HEK293 (cell line): ENCODE measurements at regions not wholly inside any gene's neighbourhood (a gene's known extent, or its start where the extent isn't known, plus 50 kb on each side); places are given as distances from the start of the nearest gene placed in this dataset.

ENCODE experiments used
- CTCF ChIP-seq: fragments of 450-650 bp; formaldehyde crosslinking; IDR thresholded peaks from 2 replicates; pipeline ENCODE4 v1.5.1; 2016; ENCODE audit warnings: missing biosample characterization, missing genetic modification characterization
- PBX3 ChIP-seq: sonication (generic); formaldehyde crosslinking; IDR thresholded peaks from 2 replicates; pipeline ENCODE4 v1.8.1; 2022; ENCODE audit warnings: mild to moderate bottlenecking, moderate library complexity, missing genetic modification reagents
- TRIM28 ChIP-seq: IDR thresholded peaks from 2 replicates; pipeline ENCODE4 v1.6.1; 2011; ENCODE audit warnings: low read length, control low read depth, borderline replicate concordance
- ZFP41 ChIP-seq: fragments of 450-650 bp; formaldehyde crosslinking; IDR thresholded peaks from 2 replicates; pipeline ENCODE4 v1.5.1; 2016; ENCODE audit warnings: missing biosample characterization, missing genetic modification characterization, borderline replicate concordance
- ZNF302 ChIP-seq: fragments of 450-650 bp; formaldehyde crosslinking; IDR thresholded peaks from 2 replicates; pipeline ENCODE4 v1.5.1; 2016; ENCODE audit warnings: missing biosample characterization, missing genetic modification characterization, low read depth

DNA sequence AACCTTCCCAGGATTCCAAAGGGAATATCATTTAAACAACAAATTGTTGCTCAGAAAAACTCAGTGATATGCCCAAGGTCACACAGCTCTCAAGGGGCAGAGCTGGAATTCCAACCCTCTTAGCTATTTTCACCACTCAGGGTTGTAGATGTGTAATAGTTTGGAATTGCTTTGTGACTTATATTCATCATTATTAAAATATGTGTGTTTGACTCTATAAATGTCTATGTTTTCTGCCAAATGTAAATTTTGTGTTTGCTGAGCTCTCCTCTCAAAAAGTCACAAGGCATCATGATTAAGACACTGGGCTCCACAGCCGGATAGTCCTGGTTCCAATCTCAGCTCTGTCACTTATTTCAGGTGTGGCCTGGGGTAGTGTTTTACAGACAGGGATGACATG lies 407.3 kb downstream of the TMEM135 start:
- TF ChIP-seq TRIM28 (no peak), ZNF302 (tag by site-specific recombination) (no peak), CTCF (tag by site-specific recombination) (no peak), ZFP41 (tag by site-specific recombination) (no peak), PBX3 (CRISPR knock-in tag) (no peak)
